NCI-H1105 (cell line): ENCODE measurements at regions not wholly inside any gene's neighbourhood (a gene's known extent, or its start where the extent isn't known, plus 50 kb on each side); places are given as distances from the start of the nearest gene placed in this dataset.

Experiments used
- DNase-seq: peaks from one replicate; lab custom pipeline; 2025; lab: John Stamatoyannopoulos, UW

GRCh38 chrX:106510713-106511403 lies 100.9 kb upstream of the RADX start:
- DNase-seq = no peak
